H1 (cell line): ENCODE measurements at regions not wholly inside any gene's neighbourhood (a gene's known extent, or its start where the extent isn't known, plus 50 kb on each side); places are given as distances from the start of the nearest gene placed in this dataset.

Experiments used
- CTCF ChIA-PET: fragments of 300-600 bp; sonication (Branson Sonifier 250); formaldehyde crosslinking; loops from one replicate; lab custom pipeline; 2021; ENCODE audit not compliant: partially characterized antibody; lab: Charles Lee
- POLR2A ChIA-PET: fragments of 300-600 bp; sonication (Branson Sonifier 250); formaldehyde crosslinking; loops from one replicate; lab custom pipeline; 2021; ENCODE audit warnings: inconsistent platforms; ENCODE audit not compliant: partially characterized antibody; lab: Charles Lee
- DNase-seq, 2 experiments: peaks; one replicate each; pipeline versions ENCODE4 v3.0.0 to v3.0.0-alpha.2; 2010 to 2022; ENCODE audit warnings: low spot score in 2 of 2, low read depth in 1 of 2, mixed read lengths in 1 of 2
- FAIRE-seq: peaks from 2 replicates; lab custom pipeline; 2011; peaks lifted over from hg19 to GRCh38; lab: Jason Lieb, UNC
- H2AFZ ChIP-seq: 2 replicates; pipeline ENCODE4 v1.8.1; 2012; ENCODE audit warnings: low read length, inconsistent platforms
- H2AK5ac ChIP-seq: 2 replicates; pipeline ENCODE4 v1.6.1; 2013; ENCODE audit warnings: low read depth, low read length
- H2BK120ac ChIP-seq: replicated peaks from 2 replicates; pipeline ENCODE3; 2013; ENCODE audit warnings: low read depth, low read length, inconsistent platforms
- H2BK12ac ChIP-seq: 2 replicates; pipeline ENCODE4 v1.6.1; 2013; ENCODE audit warnings: low read depth, low read length
- H2BK15ac ChIP-seq: 2 replicates; pipeline ENCODE4 v1.6.1; 2013; ENCODE audit warnings: low read length
- H2BK20ac ChIP-seq: 2 replicates; pipeline ENCODE4 v1.6.1; 2013; ENCODE audit warnings: low read length
- H2BK5ac ChIP-seq: 2 replicates; pipeline ENCODE4 v1.6.1; 2013; ENCODE audit warnings: low read depth, low read length
- H3K14ac ChIP-seq: 2 replicates; pipeline ENCODE4 v1.6.1; 2013; ENCODE audit warnings: inconsistent platforms; ENCODE audit not compliant: insufficient read length
- H3K18ac ChIP-seq: 2 replicates; pipeline ENCODE4 v1.6.1; 2013; ENCODE audit warnings: low read length; ENCODE audit errors: extremely low read depth
- H3K23ac ChIP-seq: 2 replicates; pipeline ENCODE4 v1.6.1; 2013; ENCODE audit warnings: inconsistent platforms; ENCODE audit not compliant: insufficient read length
- H3K23me2 ChIP-seq: 2 replicates; pipeline ENCODE4 v1.6.1; 2013; ENCODE audit warnings: low read depth, low read length
- H3K27ac ChIP-seq: 2 replicates; pipeline ENCODE4 v1.6.1; 2011; ENCODE audit warnings: low read depth, low read length, inconsistent platforms
- H3K27me3 ChIP-seq, 4 experiments: replicated peaks in 1 of 4; 1 replicate in 1 of 4; 2 replicates in 3 of 4; pipeline versions ENCODE4 v1.6.1 to v1.8.1; 2011 to 2013; ENCODE audit warnings: low read length in 3 of 4, mild to moderate bottlenecking in 3 of 4, inconsistent platforms in 2 of 4, mixed read lengths in 2 of 4, moderate library complexity in 1 of 4; ENCODE audit not compliant: control insufficient read depth in 3 of 4, insufficient read depth in 3 of 4; ENCODE audit errors: extremely low read depth in 1 of 4
- H3K36me3 ChIP-seq, 4 experiments: 2 replicates each; pipeline versions ENCODE4 v1.6.1 to v1.8.1; 2011 to 2013; ENCODE audit warnings: mild to moderate bottlenecking in 4 of 4, low read length in 3 of 4, moderate library complexity in 2 of 4, control low read depth in 1 of 4, inconsistent platforms in 1 of 4; ENCODE audit not compliant: insufficient read depth in 4 of 4, control insufficient read depth in 2 of 4
- H3K4ac ChIP-seq: replicated peaks from 2 replicates; pipeline ENCODE3; 2013; ENCODE audit warnings: low read length, low read depth, mixed read lengths, inconsistent platforms; ENCODE audit not compliant: insufficient read length
- H3K4me1 ChIP-seq, 4 experiments: replicated peaks in 1 of 4; 1 replicate in 1 of 4; 2 replicates in 3 of 4; pipeline versions ENCODE4 v1.6.1 to v1.8.1; 2011 to 2013; ENCODE audit warnings: low read length in 3 of 4, inconsistent platforms in 2 of 4, mixed read lengths in 1 of 4; ENCODE audit not compliant: insufficient read depth in 4 of 4, control insufficient read depth in 3 of 4
- H3K4me2 ChIP-seq, 2 experiments: 2 replicates each; pipeline versions ENCODE4 v1.6.1 to v1.8.1; 2011 to 2013; ENCODE audit warnings: low read depth in 2 of 2, low read length in 2 of 2, control low read depth in 1 of 2, inconsistent platforms in 1 of 2, mild to moderate bottlenecking in 1 of 2; ENCODE audit not compliant: insufficient read depth in 1 of 2
- H3K4me3 ChIP-seq, 4 experiments: fragments of 200-600, 300-600 bp in 1 of 4; sonication (generic), shearing (Covaris generic), sonication (Bioruptor Twin) in 1 of 4; 2 replicates each; pipeline versions ENCODE4 v1.5.1 to v1.8.1; 2011 to 2016; ENCODE audit warnings: low read length in 4 of 4, low read depth in 3 of 4, control low read depth in 2 of 4, inconsistent platforms in 2 of 4, mild to moderate bottlenecking in 2 of 4, mixed read lengths in 1 of 4, moderate library complexity in 1 of 4; ENCODE audit not compliant: insufficient read depth in 2 of 4; ENCODE audit errors: extremely low read depth in 1 of 4
- H3K56ac ChIP-seq: replicated peaks from 2 replicates; pipeline ENCODE3; 2013; ENCODE audit warnings: low read depth, mild to moderate bottlenecking, mixed read lengths, low read length, inconsistent platforms; ENCODE audit not compliant: insufficient read length
- H3K79me1 ChIP-seq: 2 replicates; pipeline ENCODE4 v1.6.1; 2013; ENCODE audit warnings: low read depth, low read length, control low read depth
- H3K79me2 ChIP-seq, 2 experiments: 2 replicates each; pipeline versions ENCODE4 v1.6.1 to v1.8.1; 2012 to 2013; ENCODE audit warnings: low read length in 2 of 2, mild to moderate bottlenecking in 2 of 2, inconsistent platforms in 1 of 2; ENCODE audit not compliant: insufficient read depth in 2 of 2, control insufficient read depth in 1 of 2
- H3K9ac ChIP-seq, 4 experiments: replicated peaks in 1 of 4; 1 replicate in 1 of 4; 2 replicates in 3 of 4; pipeline versions ENCODE4 v1.6.1 to v1.8.1; 2011 to 2013; ENCODE audit warnings: low read depth in 3 of 4, low read length in 3 of 4, control low read depth in 2 of 4, mild to moderate bottlenecking in 2 of 4, moderate library complexity in 2 of 4, inconsistent platforms in 1 of 4; ENCODE audit errors: extremely low read depth in 1 of 4
- H3K9me3 ChIP-seq, 2 experiments: 2 replicates each; pipeline versions ENCODE4 v1.6.1 to v1.8.1; 2012 to 2013; ENCODE audit warnings: mild to moderate bottlenecking in 2 of 2, moderate library complexity in 2 of 2, control low read depth in 1 of 2, inconsistent platforms in 1 of 2, low read depth in 1 of 2, low read length in 1 of 2, mixed read lengths in 1 of 2; ENCODE audit not compliant: insufficient read depth in 2 of 2
- H4K20me1 ChIP-seq, 2 experiments: replicated peaks in 1 of 2; 2 replicates each; pipeline versions ENCODE3 to v1.8.1; 2011 to 2013; ENCODE audit warnings: inconsistent platforms in 2 of 2, low read length in 2 of 2, mild to moderate bottlenecking in 1 of 2; ENCODE audit not compliant: insufficient read depth in 2 of 2, control insufficient read depth in 1 of 2
- H4K5ac ChIP-seq: 2 replicates; pipeline ENCODE4 v1.6.1; 2013; ENCODE audit warnings: low read length, low read depth, mixed read lengths, inconsistent platforms; ENCODE audit not compliant: insufficient read length
- H4K8ac ChIP-seq: 2 replicates; pipeline ENCODE4 v1.8.0; 2013; ENCODE audit warnings: mild to moderate bottlenecking, moderate library complexity, low read length, inconsistent platforms; ENCODE audit not compliant: insufficient read depth; ENCODE audit errors: extremely low read depth
- H4K91ac ChIP-seq: replicated peaks from 2 replicates; pipeline ENCODE3; 2013; ENCODE audit warnings: low read length, mixed read lengths, inconsistent platforms; ENCODE audit not compliant: insufficient read length
- ASH2L ChIP-seq: fragments of 200-600, 300-600 bp; sonication (generic); IDR thresholded peaks from one replicate; pipeline ENCODE4 v1.7.1; 2017; ENCODE audit warnings: low read length
- FOSL1 ChIP-seq: IDR thresholded peaks from 2 replicates; pipeline ENCODE4 v1.6.1; 2011; ENCODE audit warnings: mild to moderate bottlenecking, low read depth, low read length, moderate library complexity; ENCODE audit not compliant: insufficient read depth
- GTF2F1 ChIP-seq: IDR thresholded peaks from 2 replicates; pipeline ENCODE4 v1.6.1; 2012; ENCODE audit warnings: low read depth, low read length, improper control_type of control experiment, borderline replicate concordance
- HDAC2 ChIP-seq, 2 experiments: fragments of 300-600 bp in 1 of 2; sonication (generic) in 1 of 2; IDR thresholded peaks; 2 replicates each; pipeline ENCODE4 v1.6.1; 2011 to 2012; ENCODE audit warnings: low read depth in 2 of 2, low read length in 2 of 2, mild to moderate bottlenecking in 2 of 2, moderate library complexity in 2 of 2, borderline replicate concordance in 1 of 2, inconsistent platforms in 1 of 2
- KDM5A ChIP-seq: fragments of 200-600 bp; IDR thresholded peaks from 2 replicates; pipeline ENCODE4 v1.7.1; 2012; ENCODE audit warnings: mild to moderate bottlenecking, low read length, inconsistent platforms, mixed read lengths
- NANOG ChIP-seq: IDR thresholded peaks from 2 replicates; pipeline ENCODE4 v1.6.1; 2011; ENCODE audit warnings: low read length, low read depth, mild to moderate bottlenecking, inconsistent platforms; ENCODE audit not compliant: insufficient read depth, poor library complexity, severe bottlenecking
- POLR2A ChIP-seq, 2 experiments: IDR thresholded peaks; 1 replicate in 1 of 2; 2 replicates in 1 of 2; pipeline ENCODE4 v1.6.1; 2011; ENCODE audit warnings: low read depth in 2 of 2, low read length in 2 of 2, mild to moderate bottlenecking in 2 of 2; ENCODE audit errors: control extremely low read depth in 1 of 2
- RFX5 ChIP-seq: IDR thresholded peaks from 2 replicates; pipeline ENCODE4 v1.6.1; 2011; ENCODE audit warnings: low read depth, low read length, improper control_type of control experiment, borderline replicate concordance
- RNF2 ChIP-seq: fragments of 200-900, 300-1000 bp; sonication (generic); IDR thresholded peaks from 2 replicates; pipeline ENCODE4 v1.7.1; 2016; ENCODE audit warnings: borderline replicate concordance, low read depth, mild to moderate bottlenecking, antibody characterized with exemption, low read length; ENCODE audit not compliant: poor library complexity, severe bottlenecking; ENCODE audit errors: missing control alignments
- SAP30 ChIP-seq: fragments of 300-600 bp; sonication (generic); IDR thresholded peaks from 2 replicates; pipeline ENCODE4 v1.7.1; 2012; ENCODE audit warnings: low read length, moderate library complexity, mild to moderate bottlenecking, inconsistent platforms; ENCODE audit not compliant: insufficient read depth, insufficient replicate concordance
- SIRT6 ChIP-seq: IDR thresholded peaks from one replicate; pipeline ENCODE4 v1.7.1; 2012; ENCODE audit warnings: low read length, inconsistent platforms
- SIX5 ChIP-seq: IDR thresholded peaks from 2 replicates; pipeline ENCODE4 v1.6.1; 2011; ENCODE audit warnings: mild to moderate bottlenecking, low read depth, low read length
- SP1 ChIP-seq: IDR thresholded peaks from 2 replicates; pipeline ENCODE4 v1.6.1; 2011; ENCODE audit warnings: low read depth, low read length
- SP2 ChIP-seq: IDR thresholded peaks from 2 replicates; pipeline ENCODE4 v1.6.1; 2012; ENCODE audit warnings: mild to moderate bottlenecking, low read length, inconsistent platforms
- SRF ChIP-seq: IDR thresholded peaks from 2 replicates; pipeline ENCODE4 v1.6.1; 2011; ENCODE audit warnings: mild to moderate bottlenecking, low read depth, low read length, moderate library complexity
- SUZ12 ChIP-seq: fragments of 200-600 bp; sonication (generic); IDR thresholded peaks from 2 replicates; pipeline ENCODE4 v1.6.1; 2012; ENCODE audit warnings: mild to moderate bottlenecking, inconsistent platforms, low read length, moderate library complexity, mixed read lengths
- WGBS, 2 experiments: shearing (Covaris generic) in 1 of 2; methylation state at CpG; one replicate each; pipeline versions ENCODE4 v1.1.6 to v1.1.7; 2013 to 2015; ENCODE audit warnings: low lambda C conversion rate in 2 of 2, mixed read lengths in 2 of 2, inconsistent platforms in 1 of 2, low coverage in 1 of 2, missing lambda C conversion rate in 1 of 2; ENCODE audit not compliant: insufficient replicate concordance in 2 of 2, insufficient coverage in 1 of 2, insufficient read length in 1 of 2; ENCODE audit errors: extremely low coverage in 1 of 2, missing lambda C conversion rate in 1 of 2; 5-methylcytosine and 5-hydroxymethylcytosine counted together

DNA sequence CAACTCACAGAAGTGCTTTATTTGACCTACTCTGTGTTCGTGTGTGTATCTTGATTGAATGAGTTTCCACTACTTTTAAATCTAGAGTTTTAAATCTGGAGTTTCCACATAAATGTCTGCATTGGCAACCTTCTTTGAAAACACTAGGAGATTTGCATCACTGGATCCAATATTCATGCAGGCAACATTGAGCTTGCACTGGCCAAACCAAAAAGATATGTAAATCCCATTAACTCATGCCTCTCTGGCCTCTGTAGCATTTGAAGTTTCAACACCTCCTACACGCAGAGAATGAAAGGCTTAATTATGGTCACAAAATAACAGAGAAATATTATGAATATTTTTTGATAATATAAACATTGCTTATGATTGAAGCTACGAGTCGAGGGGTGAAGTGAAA, 178.6 kb downstream of the DUSP6 start:
- H2BK20ac ChIP-seq = no peak overlapping the region
- H2BK12ac ChIP-seq = no peak overlapping the region
- H3K36me3 ChIP-seq = no peaks in the 10 kb centered on the region
- DNase-seq = no peak
- no peaks in the 10 kb centered on the region for H3K9me3 ChIP-seq
- no peak overlapping the region for H4K91ac ChIP-seq
- H4K5ac ChIP-seq = no peak overlapping the region
- no peaks in the 10 kb centered on the region for H4K20me1 ChIP-seq
- H3K14ac ChIP-seq = no peak overlapping the region
- H3K27ac ChIP-seq = no peak overlapping the region
- H3K27me3 ChIP-seq = no peaks in the 10 kb centered on the region
- no peak overlapping the region for H4K8ac ChIP-seq
- no peaks in the 10 kb centered on the region for H3K4me1 ChIP-seq
- no peak overlapping the region for H3K23ac ChIP-seq
- ChIA-PET CTCF (interaction anchor here (0.7 kb wide), 1 partner anchor 180 kb away, joined by 3 read pairs; no protein-coding TSS in a partner anchor), POLR2A (no interaction called here)
- no peaks in the 10 kb centered on the region for H3K79me1 ChIP-seq
- no peak overlapping the region for H3K4me3 ChIP-seq
- H3K79me2 ChIP-seq = no peaks in the 10 kb centered on the region
- no peak for FAIRE-seq
- H3K4ac ChIP-seq = no peak overlapping the region
- no peak overlapping the region for H3K56ac ChIP-seq
- no peak overlapping the region for H3K18ac ChIP-seq
- no peak overlapping the region for H3K4me2 ChIP-seq
- no peak overlapping the region for H2AK5ac ChIP-seq
- no peak overlapping the region for H2BK5ac ChIP-seq
- no peak overlapping the region for H3K9ac ChIP-seq
- H2BK120ac ChIP-seq = no peak overlapping the region
- no peak overlapping the region for H2BK15ac ChIP-seq
- no peaks in the 10 kb centered on the region for H3K23me2 ChIP-seq
- WGBS, 2 experiments = 92 to 100% methylated on average over 2 to 4 of the region's 4 CpGs
- no peak overlapping the region for H2AFZ ChIP-seq
- TF ChIP-seq SUZ12 = no peak
- TF ChIP-seq SRF = no peak
- no peak for TF ChIP-seq SIX5
- no peak for TF ChIP-seq RNF2
- TF ChIP-seq GTF2F1 = no peak
- no peak for TF ChIP-seq POLR2A (IDR thresholded peaks at IDR 0.05; ENCODE audit: control extremely low read depth in 1 of 2, low read depth in 2 of 2, low read length in 2 of 2)
- TF ChIP-seq FOSL1 = no peak
- TF ChIP-seq SP2 = no peak
- no peak for TF ChIP-seq SAP30
- TF ChIP-seq SP1 = no peak
- TF ChIP-seq NANOG = no peak
- no peak for TF ChIP-seq KDM5A
- no peak for TF ChIP-seq SIRT6
- no peak for TF ChIP-seq HDAC2 (IDR thresholded peaks at IDR 0.05; ENCODE audit: borderline replicate concordance in 1 of 2, low read depth in 2 of 2, low read length in 2 of 2)
- no peak for TF ChIP-seq ASH2L
- no peak for TF ChIP-seq RFX5
